ENCODE measurements at regions not wholly inside any gene's neighbourhood (a gene's known extent, or its start where the extent isn't known, plus 50 kb on each side); places are given as distances from the start of the nearest gene placed in this dataset.

DNA sequence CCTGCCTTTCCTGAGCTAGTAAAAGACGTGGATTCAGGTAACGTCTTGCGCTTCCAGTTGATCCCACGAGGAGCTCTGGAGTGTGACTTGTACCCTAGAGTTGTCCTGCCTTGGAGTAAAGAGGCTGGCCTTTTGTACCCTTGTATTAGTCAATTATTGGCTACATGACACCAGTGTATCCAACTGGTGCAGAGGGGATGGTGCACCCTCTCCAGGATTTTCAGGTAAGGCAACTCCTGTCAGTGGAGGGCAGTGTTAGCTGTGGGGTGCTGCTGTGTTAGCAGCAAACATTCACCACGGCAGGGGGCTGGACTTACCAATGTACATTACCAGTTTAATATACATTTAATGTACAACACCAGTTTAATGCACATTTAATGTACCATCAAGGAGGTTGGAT, 233.5 kb downstream of the MIAT start:
- H3K79me1 ChIP-seq (ENCODE audit: low read depth, low read length): no peaks in the 10 kb centered on the region
- H3K23me2 ChIP-seq (ENCODE audit: low read depth, low read length): no peaks in the 10 kb centered on the region; the same call in 1 of the 2 replicates
- no peaks in the 10 kb centered on the region for H3K36me3 ChIP-seq (ENCODE audit: control insufficient read depth in 2 of 4, insufficient read depth in 4 of 4, low read length in 3 of 4)
- no peak overlapping the region for H3K9ac ChIP-seq (replicated peaks in 1 of 4; ENCODE audit: extremely low read depth in 1 of 4, low read depth in 3 of 4, low read length in 3 of 4)
- ChIA-PET POLR2A (ENCODE audit: partially characterized antibody) (no interaction called here), CTCF (ENCODE audit: partially characterized antibody) (interaction anchor here (0.6 to 1.7 kb wide), 13 partner anchors 11 to 526 kb away, joined by 3 to 6 read pairs (median 3); no protein-coding TSS in a partner anchor)
- TF ChIP-seq KDM4A (IDR thresholded peaks at IDR 0.05; ENCODE audit: low read depth, low read length, severe bottlenecking) (no peak), RAD21 (IDR thresholded peaks at IDR 0.05 in 1 of 2, conservative IDR thresholded peaks at IDR 0.05 in 1 of 2; ENCODE audit: low read depth in 2 of 2, low read length in 2 of 2) (peak; percentile 51 to 63; a peak in 3 of 4 replicates)
- TF ChIP-seq, protein P1, sequence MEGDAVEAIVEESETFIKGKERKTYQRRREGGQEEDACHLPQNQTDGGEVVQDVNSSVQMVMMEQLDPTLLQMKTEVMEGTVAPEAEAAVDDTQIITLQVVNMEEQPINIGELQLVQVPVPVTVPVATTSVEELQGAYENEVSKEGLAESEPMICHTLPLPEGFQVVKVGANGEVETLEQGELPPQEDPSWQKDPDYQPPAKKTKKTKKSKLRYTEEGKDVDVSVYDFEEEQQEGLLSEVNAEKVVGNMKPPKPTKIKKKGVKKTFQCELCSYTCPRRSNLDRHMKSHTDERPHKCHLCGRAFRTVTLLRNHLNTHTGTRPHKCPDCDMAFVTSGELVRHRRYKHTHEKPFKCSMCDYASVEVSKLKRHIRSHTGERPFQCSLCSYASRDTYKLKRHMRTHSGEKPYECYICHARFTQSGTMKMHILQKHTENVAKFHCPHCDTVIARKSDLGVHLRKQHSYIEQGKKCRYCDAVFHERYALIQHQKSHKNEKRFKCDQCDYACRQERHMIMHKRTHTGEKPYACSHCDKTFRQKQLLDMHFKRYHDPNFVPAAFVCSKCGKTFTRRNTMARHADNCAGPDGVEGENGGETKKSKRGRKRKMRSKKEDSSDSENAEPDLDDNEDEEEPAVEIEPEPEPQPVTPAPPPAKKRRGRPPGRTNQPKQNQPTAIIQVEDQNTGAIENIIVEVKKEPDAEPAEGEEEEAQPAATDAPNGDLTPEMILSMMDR (IDR thresholded peaks at IDR 0.05; ENCODE audit: control extremely low read depth in 1 of 3, insufficient read depth in 1 of 3, low read depth in 1 of 3, low read length in 3 of 3): peak; percentile 10 to 51 (median 37)
- no peak overlapping the region for H4K91ac ChIP-seq (replicated peaks; ENCODE audit: insufficient read length, low read length)
- H2BK120ac ChIP-seq (replicated peaks; ENCODE audit: low read depth, low read length): no peak overlapping the region
- no peak overlapping the region for H2AK5ac ChIP-seq (ENCODE audit: low read depth, low read length)
- H3K18ac ChIP-seq (ENCODE audit: extremely low read depth, low read length): no peak overlapping the region
- H3K4me1 ChIP-seq (replicated peaks in 1 of 4; ENCODE audit: control insufficient read depth in 3 of 4, insufficient read depth in 4 of 4, low read length in 3 of 4): peaks cover 1 to 13% (median 6%) of the 10 kb centered on the region in 4 experiments; a peak in 4 of 7 replicates
- H3K23ac ChIP-seq (ENCODE audit: insufficient read length): no peak overlapping the region
- peak in 1 of 2 experiments; percentile 48 for DNase-seq (ENCODE audit: low read depth in 1 of 2, low spot score in 2 of 2)
- H3K4ac ChIP-seq (replicated peaks; ENCODE audit: insufficient read length, low read depth, low read length): no peak overlapping the region
- H4K8ac ChIP-seq (ENCODE audit: extremely low read depth, insufficient read depth, low read length): no peak overlapping the region
- H4K20me1 ChIP-seq (replicated peaks in 1 of 2; ENCODE audit: control insufficient read depth in 1 of 2, insufficient read depth in 2 of 2, low read length in 2 of 2): no peaks in the 10 kb centered on the region
- no peak overlapping the region for H2BK15ac ChIP-seq (ENCODE audit: low read length)
- WGBS, 2 experiments (ENCODE audit: extremely low coverage in 1 of 2, insufficient coverage in 1 of 2, insufficient read length in 1 of 2, insufficient replicate concordance in 2 of 2, low coverage in 1 of 2, low lambda C conversion rate in 2 of 2, missing lambda C conversion rate in 1 of 2): 73% methylated on average over 5 of the region's 5 CpGs; no CpG with 5 or more reads in 1 of the 2 experiments
- H3K27ac ChIP-seq (ENCODE audit: low read depth, low read length): no peak overlapping the region
- no peak overlapping the region for H4K5ac ChIP-seq (ENCODE audit: insufficient read length, low read depth, low read length)
- H3K27me3 ChIP-seq (replicated peaks in 1 of 4; ENCODE audit: control insufficient read depth in 3 of 4, extremely low read depth in 1 of 4, insufficient read depth in 3 of 4, low read length in 3 of 4): peaks cover 0 to 2% (median 0%) of the 10 kb centered on the region in 4 experiments; a peak in 1 of 7 replicates
- no peak for FAIRE-seq
- H2BK20ac ChIP-seq (ENCODE audit: low read length): no peak overlapping the region
- no peaks in the 10 kb centered on the region for H3K9me3 ChIP-seq (ENCODE audit: insufficient read depth in 2 of 2, low read depth in 1 of 2, low read length in 1 of 2)
- H3K4me2 ChIP-seq (ENCODE audit: insufficient read depth in 1 of 2, low read depth in 2 of 2, low read length in 2 of 2): no peak overlapping the region
- H3K4me3 ChIP-seq (ENCODE audit: extremely low read depth in 1 of 4, insufficient read depth in 2 of 4, low read depth in 3 of 4, low read length in 4 of 4): no peak overlapping the region
- no peak overlapping the region for H3K14ac ChIP-seq (ENCODE audit: insufficient read length)
- no peak overlapping the region for H2BK5ac ChIP-seq (ENCODE audit: low read depth, low read length)
- no peaks in the 10 kb centered on the region for H3K79me2 ChIP-seq (ENCODE audit: control insufficient read depth in 1 of 2, insufficient read depth in 2 of 2, low read length in 2 of 2)
- no peak overlapping the region for H3K56ac ChIP-seq (replicated peaks; ENCODE audit: insufficient read length, low read depth, low read length)
- H2BK12ac ChIP-seq (ENCODE audit: low read depth, low read length): no peak overlapping the region
- H2AFZ ChIP-seq (ENCODE audit: low read length): no peak overlapping the region

Data from H1 (cell line).